NCI-H1694 (cell line): ENCODE measurements at regions not wholly inside any gene's neighbourhood (a gene's known extent, or its start where the extent isn't known, plus 50 kb on each side); places are given as distances from the start of the nearest gene placed in this dataset.
"Not testable (repeated sequence)": the region's sequence is repeated elsewhere in the genome, so short reads cannot be mapped to it uniquely, and the experiment has no call there.

Experiments
- DNase-seq: peaks from one replicate; lab custom pipeline; 2025; lab: John Stamatoyannopoulos, UW

DNA sequence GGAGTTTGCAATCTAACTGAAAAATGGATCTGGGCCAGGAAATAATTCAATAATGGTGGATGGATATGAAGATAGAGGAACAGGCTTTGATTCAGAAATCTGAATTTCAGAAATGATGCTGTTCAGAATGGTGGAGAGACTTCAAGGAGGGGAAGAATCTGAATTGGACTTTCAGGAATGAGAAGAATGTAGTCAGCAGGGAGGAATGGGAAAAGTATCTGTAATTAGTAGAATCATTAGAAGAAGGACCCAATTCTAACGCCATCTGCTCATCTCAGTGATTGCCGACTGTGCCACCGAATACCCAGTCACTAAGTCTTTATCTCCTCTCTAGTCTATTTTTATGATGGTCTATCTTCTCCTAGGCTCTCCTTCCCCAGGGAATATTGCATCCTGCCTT lies 363.2 kb downstream of the GALC start:
- no peak for DNase-seq

DNA sequence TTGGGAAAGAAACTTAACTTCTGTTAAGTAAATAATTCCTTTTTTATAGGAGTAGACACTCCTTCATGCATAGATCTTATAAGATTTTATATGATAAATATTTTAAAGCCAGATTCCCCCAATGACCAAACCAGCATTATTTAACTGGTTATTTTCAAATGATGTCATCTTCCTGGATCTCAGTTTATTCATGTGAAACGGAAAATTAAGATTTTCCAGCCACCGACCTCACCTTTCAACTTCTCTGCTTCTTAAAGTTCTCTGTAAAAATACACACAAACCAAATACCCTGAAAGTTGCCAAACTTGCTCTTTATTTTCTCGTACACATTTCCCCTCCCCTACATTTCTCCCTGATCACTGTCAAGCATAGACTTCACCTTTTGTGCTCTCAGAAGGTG lies 364.2 kb downstream of the GALC start:
- no peak for DNase-seq

DNA sequence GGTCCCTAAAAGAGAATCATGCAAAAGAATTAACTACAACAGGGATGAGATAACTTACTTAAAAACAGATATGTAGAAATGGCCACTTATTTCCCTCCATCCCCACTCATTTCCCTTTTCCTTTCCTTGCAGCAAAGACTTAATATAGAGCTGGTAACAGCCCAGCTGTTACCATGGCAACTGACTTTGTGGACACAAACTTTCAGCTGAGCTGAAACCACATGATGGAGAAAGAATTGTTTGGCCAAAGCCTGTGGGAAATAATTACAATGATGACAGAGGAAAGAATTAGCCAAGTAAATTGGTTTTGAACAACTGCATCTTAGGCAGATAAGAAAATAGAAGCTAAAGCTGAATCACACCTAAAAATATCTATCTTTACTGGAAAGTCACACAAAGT lies 364.9 kb downstream of the GALC start:
- DNase-seq = no peak

DNA sequence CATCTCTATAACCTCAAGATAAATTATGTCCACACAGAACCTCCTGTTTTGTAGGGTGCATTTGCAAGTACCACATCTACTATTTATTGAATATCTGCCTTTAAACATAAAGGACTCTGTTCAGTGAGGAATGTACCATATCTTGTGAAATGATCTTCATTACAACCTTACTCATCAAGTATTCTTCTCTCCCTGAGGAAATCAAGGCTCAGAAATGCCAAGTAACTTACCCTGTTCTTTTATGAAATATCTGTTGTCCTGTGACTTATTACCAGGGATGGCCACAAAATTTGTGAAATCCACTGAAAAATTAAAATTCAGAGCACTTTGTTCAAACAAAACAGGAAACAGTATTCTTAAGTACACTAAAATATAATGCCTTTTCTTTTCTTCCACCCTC lies 366.7 kb downstream of the GALC start:
- DNase-seq = no peak

DNA sequence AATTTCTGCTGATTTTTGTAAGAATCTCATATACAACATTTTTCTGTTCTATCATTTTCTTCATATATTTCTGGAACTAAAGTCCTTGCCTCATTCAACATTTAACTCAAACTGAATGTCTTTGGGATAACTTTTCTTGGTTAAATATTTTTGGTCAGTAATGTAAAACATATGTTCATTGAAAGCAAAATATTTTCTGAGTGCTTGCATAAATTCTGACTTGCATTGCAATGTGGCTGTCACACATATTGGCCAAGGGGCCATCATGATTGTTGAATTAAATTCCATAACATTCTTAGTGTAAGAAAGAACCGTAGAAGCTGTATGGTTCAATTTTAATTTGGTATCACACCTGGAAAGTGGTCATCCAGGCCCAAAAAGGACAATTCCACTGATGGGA lies 369.4 kb downstream of the GALC start:
- DNase-seq = no peak

DNA sequence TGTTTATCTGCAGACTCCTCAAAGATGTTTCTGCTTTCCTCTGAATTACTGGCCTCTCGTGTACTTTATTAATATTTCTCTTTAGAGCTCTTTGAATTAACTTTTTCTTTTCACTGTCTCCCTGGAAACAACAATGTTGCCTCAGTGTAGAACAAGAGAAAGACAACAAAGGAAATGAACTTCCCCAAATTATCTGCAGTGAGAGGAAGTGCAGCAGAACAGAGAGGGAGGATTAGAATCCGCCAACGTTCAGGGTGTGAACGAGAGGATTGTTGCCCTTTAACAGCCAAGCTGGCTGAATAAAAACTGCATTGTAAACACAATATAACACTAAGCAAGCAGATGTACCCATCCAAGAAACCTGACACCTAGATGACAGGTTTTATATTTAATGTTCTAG lies 375.9 kb downstream of the GALC start:
- no peak for DNase-seq

DNA sequence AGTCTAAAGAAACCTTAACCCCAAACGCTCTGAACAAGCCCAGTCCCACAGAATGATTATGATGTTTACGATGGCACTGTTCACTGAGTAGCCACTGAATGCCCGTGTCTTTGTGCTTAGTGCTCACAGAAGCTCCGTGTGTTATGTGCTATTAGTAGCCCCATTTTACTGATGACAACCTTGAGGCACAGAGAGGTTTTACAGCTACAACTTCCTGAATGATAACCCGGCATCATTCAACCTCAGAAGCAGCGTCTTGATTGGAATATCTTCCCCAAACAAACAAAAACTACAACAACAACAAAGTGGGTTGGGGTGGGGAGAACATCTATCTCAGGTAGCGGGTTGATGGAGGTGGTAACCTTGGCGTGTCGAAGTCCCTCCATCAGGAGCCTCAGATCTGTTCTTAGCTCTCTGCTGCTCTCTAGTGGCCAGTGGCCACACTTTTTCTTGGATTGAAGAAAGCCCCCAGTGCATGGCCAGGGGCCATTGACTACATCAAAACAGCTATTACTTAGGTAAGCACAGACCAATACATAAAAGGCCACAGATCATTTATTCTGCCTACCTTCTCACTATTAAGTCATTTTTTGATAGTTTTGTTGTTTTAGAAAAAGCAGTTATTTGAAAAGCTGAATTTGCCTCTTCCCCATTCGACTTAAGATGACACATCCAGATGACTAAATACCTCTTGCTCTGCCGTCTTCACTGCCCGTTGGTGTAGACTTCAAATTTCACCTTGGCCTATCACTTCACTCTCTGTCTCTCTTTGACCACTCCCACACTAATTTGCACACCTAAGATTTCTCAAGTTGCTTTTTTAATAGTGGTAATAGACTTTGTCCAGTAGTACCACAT lies 376.9 kb downstream of the GALC start:
- DNase-seq = peak; percentile 59

DNA sequence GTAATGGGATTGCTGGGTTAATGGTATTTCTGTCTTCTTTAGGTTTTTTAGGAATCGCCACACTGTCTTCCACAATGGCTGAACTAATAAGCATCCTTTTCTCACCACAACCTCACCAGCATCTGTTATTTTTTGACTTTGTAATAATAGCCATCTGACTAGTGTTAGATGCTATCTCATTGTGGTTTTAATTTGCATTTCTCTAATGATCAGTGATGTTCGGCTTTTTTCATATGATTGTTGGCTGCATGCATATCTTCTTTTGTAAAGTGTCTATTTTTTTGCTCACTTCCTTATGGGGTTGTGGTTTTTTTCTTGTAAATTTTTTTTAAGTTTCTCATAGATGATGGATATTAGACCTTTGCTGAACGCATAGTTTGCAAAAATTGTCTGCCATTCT lies 377.9 kb downstream of the GALC start:
- no peak for DNase-seq

DNA sequence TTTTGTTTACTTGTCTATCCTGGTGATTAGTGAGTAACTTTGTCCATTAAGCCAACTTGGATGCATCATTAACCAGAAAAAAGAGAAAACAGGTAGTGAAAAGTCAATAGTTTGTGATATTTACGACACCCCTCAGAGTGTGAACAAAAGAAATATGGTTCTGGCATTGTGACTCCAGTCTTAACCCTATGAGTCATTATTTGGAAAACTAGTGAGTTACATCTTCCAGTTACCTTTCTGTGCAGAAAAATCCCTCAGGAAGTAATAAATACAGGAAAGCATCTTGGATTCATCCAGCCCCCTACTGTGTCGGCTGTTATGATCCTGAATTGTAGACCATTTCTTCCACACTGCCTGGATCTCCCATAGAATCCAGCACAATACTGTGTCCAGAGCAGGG lies 379.1 kb downstream of the GALC start:
- no peak for DNase-seq

DNA sequence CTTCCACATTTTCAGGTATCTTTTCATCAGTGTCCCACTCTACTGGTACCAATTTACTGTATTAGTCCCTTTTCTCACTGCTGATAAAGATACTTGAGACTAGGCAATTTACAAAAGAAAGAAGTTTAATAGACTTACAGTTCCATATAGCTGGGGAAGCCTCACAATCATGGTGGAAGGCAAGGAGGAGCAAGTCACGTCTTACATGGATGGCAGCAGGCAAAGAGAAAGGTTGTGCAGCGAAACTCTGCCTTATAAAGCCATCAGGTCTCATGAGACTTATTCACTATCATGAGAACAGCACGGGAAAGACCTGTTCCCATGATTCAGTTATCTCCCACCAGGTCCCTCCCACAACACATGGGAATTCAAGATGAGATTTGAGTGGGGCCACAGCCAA lies 385.9 kb downstream of the GALC start:
- not testable (repeated sequence) for DNase-seq

DNA sequence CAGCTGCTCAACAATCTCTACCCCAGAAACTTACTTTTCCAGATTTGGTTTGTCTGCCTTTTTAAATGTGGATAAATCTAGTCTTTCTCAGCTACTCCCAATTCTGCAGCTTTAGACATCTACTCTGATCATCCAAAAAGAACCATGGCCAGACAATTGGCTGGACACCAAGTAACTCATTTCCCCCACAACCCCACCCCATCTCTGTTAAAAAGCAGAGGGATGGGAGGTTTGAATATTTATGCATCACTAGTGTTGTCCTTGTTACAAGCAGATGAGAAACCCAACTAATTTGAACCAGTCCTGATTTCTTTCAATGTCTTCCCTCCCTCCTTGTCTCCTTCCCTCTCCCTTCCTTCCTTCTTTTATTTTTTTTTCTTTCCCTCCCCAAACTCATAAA lies 391.9 kb downstream of the GALC start:
- no peak for DNase-seq

DNA sequence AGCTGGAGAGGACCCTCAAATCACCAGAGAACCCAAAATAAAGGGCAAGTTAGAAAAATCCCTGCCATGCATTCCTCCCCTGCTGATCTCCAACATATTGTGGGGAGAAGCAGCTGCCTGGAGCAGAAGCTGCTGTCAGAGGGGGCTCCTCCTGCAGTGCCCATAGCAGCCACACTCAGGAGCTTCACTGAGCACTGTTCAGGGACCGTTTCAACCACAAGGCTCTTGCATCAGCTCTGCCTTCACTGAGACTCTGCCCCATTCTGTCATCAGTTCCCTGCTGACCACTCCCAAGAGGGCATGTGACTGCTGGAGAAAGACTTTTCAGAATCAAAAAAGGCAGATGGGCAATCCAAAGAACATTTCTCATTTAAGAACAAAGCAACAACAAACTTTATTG lies 392.7 kb downstream of the GALC start:
- no peak for DNase-seq

DNA sequence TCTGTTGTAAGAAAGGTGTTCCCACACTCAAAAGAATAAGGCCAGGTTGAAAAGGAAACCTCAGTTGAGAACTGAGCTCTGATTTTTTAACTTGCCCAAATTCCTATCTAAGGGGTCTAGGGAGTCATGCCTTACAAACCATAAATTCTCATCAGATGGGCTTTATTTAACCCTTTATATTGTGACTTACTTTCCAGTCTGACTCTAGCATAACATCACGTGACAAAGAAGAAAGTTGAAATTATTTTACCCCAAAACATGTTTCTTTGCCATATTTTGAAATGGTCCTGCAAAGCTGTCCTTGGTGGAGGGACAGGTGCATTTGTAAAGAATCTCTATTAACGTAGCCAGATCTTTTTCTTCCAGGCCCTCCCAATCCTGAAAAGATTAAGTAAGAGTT lies 411.7 kb downstream of the GALC start:
- no peak for DNase-seq

DNA sequence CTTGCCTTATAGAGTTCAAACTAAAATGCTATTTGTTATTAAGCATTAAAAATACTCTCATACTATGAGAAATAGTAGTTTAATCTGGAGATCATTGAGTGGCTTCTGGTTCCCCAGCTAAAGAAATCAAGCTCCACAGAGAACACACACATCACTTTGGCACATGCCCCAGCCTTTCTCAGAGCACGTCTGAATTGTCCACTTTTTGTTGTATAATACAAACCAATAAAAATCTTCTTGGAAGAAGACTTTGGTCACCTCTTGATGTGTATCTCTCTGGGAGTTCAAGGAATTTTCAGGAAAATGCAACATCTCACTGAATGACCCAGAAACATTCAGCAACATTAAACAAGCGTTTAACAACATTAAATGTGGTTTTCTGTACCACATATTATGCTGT lies 413.9 kb downstream of the GALC start:
- DNase-seq = no peak

DNA sequence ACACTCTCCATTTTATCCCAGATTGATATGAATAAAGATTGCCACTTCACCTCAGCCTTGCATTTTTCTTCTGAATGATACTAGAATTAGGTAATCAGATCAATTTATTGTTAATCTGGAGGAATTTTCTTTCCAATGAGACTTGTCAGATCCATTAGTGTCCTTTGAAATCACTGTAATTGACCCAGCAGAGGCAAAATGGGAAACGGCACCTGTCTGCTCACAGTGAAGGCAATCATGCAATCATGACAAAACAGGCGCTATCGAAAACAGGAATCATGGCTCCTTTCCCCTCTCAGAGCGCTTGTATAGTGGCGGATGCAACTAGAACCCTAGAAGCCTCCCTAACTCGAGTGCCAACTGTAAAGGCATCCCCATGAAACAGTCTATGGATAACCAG lies 417.6 kb downstream of the GALC start:
- DNase-seq = no peak

DNA sequence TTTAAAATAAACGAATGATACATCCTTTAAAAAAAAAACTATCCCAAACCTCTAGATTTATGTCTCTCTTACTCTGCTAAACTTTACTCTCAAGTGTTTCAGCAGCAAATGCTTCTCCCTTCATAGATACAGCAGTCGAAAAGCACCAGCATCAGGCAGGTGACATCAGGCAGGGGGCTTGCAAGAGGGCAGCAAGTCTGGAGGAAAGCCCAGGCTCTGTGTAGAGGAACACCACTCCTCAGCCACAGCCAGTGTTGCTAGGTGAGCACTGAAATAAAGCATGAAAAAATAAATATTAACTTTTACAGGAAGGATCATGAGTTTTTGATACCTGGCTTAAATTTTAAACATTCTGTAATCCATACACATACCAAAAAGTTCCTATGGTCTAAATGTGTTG lies 419.4 kb downstream of the GALC start:
- no peak for DNase-seq

DNA sequence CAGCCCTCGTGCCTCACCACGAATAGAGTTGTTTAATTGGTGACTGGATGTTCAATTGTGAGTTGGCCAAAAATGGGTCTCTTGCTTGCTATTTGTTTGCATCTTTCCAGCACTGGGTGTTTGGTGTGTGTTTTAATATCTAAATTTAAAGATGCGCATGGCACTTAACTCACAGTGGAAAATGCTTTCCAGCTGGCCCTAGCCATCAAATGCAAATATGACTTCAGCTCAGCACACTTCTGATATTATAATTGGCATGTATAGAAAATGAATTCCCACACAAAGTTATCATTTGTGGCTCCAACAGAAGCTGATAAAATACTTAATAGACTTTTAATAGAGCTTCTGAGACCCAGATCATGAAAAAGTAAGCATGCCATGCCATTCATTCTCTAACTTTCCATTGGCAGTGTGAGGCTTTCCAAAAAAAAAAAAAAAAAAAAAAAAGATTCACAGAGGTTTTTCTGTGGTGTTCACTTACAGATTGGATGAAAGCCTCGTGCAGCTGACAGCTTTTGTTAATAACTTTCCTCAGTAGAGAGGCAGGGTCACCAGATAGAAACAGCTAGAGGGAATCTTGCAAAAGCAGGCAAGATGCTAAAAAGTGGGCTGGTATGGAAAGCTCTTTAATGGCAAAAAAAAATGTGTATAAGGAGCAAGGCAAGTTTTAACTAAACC lies 425.2 kb downstream of the GALC start:
- DNase-seq = no peak

DNA sequence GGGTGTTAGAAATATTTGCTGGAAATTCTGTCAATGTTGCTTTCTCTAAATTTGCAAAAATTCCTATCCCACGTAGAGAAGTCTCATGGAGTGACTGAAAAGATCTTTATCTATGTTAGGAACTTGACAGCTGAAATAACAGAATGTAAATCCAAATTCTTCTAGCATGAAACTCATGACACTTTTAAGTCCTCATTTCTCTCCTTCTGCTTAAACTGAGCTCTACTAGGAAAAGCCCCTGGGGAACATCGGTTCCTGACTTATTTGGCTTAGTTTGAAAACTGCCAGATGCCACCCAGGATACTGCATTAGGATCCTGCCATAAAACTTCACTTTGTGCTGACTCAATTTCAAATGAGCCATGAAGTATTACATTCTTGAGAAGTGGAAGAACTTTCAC lies 426.0 kb downstream of the GALC start:
- peak; percentile 8 for DNase-seq

DNA sequence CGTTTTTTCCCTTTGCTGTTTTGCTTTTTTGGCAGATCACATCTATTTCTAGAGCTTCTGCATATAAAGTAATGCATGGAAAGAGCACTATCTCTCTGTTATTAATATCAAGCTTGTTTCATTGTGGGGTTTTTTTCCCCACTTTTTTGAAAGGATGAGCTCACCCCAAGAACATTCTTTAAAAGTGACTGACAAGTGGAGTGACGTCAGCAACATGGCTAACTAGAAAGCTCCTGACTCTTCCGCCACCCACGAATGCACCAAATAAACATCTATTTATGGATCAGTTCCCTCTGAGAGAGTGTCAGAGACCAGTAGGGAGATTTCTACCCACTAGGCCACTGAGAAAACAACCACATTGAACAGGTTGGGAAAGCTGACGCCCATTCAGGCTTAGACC lies 445.4 kb downstream of the GALC start:
- DNase-seq = no peak

DNA sequence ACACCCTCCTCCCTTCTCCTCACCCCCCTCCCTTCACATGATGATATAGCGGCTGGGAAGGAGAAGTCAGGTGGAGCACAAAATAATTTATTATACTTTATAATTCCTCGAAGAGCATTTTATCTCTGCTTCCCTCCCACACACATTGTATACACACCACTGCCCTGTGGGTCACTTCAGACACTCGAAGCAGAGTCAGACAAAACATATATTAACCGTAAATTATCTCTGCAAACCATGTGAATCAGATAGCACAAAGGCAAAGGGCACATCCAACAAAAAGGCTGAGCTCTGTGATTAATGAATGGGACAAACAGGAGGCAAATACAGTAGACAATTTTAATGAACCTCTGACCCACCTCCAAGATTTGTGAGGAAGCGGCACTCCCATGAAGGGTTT lies 450.7 kb downstream of the GALC start:
- no peak for DNase-seq

DNA sequence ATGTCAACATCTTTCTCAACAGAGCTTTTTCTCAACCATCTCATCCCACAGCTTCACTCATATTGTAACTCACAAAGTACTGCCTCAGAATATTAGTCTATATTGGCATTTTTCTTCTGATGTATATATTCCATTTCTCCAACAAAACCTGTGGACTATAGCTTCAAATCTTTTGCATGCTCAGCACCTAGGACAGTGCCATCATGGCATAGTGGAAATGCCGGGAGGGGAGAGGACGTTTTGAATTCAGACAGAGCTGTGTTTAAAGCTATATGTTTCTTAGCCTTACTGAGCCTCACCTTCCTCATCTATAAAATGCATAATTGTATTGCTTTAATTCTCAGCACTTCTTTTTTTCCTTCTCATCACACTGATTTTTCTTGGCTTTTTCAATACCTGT lies 452.6 kb downstream of the GALC start:
- DNase-seq = no peak

DNA sequence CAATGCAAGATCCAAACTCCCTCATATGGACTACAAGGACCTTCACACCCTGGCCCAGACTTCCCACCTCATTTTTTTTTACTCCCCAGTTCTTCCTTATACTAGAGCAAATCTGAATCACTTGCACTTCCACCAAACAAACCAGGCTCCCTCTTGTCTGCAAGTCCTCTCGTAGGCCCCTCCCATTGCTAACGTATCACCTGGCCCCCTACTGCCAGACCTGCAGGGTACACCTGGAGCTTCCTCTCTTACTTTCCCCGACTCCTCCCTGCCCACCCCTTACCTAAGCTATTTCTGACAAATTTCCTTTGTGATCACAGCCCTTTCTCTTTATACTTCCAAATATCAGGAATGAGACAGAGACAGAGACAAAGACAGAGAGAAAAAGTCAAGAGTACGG lies 463.9 kb downstream of the GALC start:
- no peak for DNase-seq

DNA sequence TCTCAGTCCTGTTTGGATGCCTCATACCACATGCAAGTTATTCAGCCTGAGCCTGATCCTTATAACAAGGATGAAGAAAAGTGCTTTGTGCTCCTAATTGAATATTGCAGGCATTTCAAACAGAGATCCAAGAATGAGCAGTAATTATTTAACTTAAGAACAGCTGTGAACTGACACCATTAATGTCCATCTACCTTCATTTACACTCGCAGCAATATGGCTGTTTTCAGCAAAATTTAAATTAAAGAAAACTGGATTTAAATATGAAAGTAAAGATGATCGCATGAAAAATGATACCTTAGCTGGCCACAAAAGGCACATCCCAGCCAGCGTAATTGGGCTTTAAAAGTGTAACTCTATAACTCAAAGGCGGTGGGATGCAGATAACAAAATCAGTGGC lies 466.3 kb downstream of the GALC start:
- no peak for DNase-seq

DNA sequence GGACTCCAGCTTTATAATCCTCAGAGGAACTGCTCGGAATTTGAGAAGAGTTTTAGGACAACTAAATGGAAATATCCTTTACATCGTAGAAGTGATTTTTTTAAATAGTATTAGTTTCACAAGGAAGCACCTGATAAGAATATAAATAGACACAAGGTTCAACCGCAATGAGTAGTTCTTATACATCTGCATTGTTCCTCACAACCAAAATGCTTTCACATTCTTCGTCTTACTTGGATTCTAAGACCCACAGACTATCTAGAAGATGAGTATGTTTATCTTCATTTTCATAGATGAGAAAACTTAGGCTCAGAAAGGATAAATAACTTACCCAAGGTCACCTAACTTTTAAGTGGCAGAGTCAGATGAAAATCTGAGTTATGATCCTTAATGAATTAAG lies 469.0 kb downstream of the GALC start:
- DNase-seq = no peak
